GM18873 (cell line): ENCODE measurements at regions not wholly inside any gene's neighbourhood (a gene's known extent, or its start where the extent isn't known, plus 50 kb on each side); places are given as distances from the start of the nearest gene placed in this dataset.

Experiments used
- ATAC-seq: cut with Tn5 transposase; IDR thresholded peaks from one replicate; pipeline ENCODE4 v1.9.1; 2021; ENCODE audit warnings: mild to moderate bottlenecking, moderate library complexity, moderate number of reproducible peaks; ENCODE audit not compliant: unreplicated experiment, low FRiP score

DNA sequence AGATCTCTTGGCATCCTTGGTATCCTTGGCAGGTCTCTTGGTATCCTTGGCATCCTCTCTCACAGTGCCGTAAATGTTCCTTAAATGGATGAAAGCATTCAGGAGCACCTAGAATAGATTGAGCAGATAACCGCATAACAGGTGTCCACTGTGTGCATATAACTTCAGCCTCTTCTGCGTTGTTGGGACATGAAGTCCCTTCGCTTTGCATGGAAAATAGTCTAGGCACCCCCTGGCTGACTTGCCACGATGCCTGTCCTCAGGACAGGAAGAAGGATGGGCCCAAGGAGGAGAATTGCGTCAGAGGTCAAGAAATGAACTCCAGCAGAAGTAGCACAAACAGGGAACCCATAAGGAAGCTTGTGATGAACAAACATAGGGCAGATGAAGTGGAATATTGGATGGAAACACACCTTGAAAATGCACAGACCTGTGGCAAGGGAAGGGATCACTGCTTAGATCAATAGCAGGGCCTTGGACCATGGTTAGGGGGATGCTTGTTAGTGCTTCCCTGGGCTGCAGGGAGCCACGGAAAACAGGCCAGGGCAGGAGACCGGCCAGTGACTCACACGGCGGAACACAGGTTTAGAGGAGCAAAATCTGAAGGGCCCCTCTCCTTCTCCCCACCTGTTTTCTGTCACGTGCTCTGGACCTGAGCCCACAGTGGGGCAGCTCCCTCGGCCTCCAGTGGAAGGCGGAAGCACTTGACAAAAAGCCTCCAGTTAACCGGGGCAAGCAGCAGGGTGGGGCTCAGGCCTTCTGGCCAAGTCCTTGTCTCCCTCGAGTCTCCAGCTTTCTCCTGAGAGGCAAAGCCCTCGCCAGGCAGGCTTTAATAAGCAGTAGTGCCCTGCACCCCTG lies 99.2 kb upstream of the ASAP2 start:
- ATAC-seq, result no peak

GRCh38 chr2:9106338-9107167 lies 100.1 kb upstream of the ASAP2 start:
- no peak for ATAC-seq

DNA sequence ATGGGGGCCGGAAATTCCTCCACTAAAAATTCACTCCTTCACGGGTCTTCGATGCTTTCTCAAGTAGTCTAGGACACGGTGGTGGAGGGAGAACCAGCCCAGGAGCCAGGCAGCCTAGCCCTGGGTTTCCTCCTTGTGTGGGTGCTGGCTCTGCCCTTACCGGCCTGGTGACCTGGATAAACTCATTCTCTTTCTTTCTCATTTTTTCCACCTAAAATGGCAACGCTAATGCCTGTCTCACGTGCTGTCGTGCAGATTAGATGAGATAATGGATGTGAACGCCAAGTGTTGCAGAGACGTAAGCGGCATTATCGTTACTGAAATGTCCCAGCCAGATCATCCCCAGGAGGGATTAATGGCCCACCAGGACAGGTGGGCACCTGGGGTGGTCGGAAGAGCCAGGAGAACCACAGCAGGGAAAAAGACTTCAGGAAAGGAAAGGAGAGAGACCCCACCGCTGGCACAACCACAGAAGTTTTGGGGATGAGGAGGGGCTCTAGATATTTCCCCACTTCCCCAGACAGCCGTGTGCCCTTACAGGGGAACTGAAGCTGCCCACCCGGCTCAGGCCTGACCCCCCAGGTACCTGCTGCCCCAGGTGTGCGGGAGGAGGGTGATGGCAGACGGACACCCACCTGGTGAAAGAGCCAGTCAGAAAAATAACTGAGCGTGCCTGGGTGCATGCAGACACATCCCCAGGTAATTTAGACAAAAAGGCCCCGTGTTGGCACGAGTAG lies 100.8 kb upstream of the ASAP2 start:
- no peak for ATAC-seq

- no peak for ATAC-seq
These were observed 100.3 kb upstream of the MBOAT2 start for GRCh38 chr2:9103663-9104277.

- no peak for ATAC-seq
These were observed 99.6 kb upstream of the MBOAT2 start for GRCh38 chr2:9102861-9103662.

DNA sequence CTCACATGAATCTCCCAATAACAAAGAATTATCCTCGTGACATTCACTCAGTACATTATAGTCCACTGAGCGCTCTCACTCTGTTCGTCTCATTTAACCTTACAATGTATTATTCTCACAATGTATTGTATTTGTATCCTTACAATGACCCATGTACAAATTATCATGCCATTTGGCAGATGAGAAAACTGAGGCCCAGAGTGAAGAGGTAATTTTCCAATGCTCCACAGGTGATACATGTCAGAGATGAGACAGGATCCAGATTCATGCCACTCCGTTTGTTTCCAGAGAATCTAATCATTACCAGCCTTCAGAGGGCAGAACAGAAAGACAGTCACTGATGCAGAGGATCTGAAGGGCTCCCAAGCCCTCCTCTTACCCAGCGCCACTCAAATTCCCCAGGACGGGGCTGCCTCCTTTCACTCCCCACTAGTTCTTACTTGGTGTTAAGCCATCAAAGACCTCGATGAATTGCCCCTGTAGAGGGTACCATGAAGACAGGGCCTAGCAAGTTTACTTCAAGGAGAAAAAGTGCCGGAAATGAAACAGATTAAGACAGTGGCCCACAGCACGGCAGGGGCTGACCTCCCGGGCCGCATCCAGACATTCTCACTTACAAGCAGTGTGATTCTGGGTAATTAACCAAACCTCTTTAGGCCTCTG lies 98.4 kb upstream of the MBOAT2 start:
- no peak for ATAC-seq

DNA sequence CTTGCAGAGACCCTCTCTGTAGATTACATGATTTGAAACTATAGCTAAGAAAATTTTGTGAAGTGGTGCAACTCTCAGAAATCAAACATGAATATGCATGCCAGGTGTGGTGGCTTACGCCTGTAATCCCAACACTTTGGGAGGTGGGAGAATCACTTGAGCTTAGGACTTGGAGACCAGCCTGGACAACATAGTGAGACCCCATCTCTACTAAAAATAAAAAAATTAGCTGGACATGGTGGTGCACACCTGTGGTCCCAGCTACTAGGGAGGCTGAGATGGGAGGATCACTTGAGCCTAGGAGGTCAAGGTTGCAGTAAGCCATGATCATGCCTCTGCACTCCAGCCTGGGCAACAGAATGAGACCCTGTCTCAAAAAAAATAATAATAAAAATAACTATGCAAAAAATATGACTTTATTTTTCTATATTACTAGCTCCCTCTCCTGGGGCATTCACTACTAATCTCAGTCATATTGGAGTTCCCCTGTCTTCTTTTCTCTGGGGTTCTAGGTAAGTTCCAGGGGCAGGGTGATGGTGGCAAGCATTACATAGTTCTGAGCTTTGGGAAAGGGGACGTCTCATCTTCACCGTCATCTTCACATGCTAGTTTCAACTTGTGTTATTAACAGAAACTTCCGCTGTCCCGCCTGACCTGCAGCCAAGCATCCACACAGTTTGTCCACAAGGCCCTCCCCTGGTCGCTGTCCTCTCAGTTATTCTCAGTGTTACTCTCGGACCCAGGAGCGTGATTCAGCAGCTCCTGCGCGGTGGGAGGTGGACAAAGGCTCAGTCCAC lies 96.8 kb upstream of the MBOAT2 start:
- no peak for ATAC-seq

DNA sequence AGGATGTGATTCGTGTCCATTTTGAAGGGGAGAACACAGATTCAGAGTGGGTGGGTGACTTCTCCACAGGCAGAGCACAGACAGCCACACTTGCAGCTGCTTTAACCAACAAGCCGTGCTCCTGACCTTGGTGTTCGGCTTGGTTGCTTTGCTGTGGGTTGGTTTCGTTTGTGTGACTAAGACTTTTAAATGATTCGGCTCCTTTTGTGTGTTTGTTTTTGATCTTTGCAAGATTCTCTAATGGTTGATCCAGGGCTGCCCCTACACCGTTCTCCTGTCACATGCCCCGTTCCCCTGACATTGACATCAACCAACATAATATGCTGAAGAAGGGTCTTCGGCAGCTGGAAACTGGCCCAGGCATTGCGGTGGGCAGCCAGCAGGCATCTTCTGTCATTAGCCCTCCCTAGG lies 95.9 kb upstream of the MBOAT2 start:
- peak; percentile 50 for ATAC-seq

DNA sequence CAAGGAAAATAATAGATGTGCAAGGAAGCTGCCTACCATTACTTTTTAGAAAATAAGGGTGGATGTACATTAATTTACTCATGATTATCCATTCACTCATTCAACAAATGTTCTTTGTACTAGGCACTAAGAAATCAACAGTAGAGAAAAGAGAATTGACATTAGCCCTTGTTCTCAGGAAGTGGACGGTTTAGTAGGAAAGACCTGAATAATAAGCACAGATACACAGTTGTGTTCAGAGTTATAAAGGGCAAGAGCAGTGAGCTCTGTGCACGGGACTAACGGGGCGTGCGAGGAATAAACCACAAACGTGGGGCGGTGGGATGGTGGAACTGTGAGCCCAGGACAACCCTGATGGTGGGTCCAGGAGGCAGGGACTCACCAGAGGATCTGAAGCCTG lies 94.4 kb upstream of the MBOAT2 start:
- ATAC-seq, result no peak

DNA sequence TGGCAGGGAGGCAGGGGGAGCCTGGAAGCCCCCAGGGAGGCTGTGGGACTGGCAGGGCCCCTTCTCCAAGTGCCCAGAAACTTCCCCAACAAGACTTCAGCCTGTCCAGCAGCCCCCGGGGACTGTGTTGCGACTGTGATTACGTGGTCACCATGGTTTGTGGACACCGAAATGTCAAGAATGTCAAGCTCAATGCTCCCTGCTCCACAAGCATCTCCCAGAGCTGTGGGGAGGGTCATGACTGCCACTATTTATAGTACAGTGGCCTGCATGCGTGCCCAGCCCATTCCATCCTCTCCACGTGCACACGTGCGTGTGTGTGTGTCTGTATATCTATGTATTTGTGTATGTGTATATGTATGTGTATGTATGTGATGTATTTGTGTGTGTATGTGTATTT lies 93.8 kb upstream of the MBOAT2 start:
- ATAC-seq, result no peak

GRCh38 chr2:9096761-9097160 lies 93.3 kb upstream of the MBOAT2 start:
- ATAC-seq, result no peak

- no peak for ATAC-seq
These were observed 92.2 kb upstream of the MBOAT2 start for GRCh38 chr2:9095690-9096089.

DNA sequence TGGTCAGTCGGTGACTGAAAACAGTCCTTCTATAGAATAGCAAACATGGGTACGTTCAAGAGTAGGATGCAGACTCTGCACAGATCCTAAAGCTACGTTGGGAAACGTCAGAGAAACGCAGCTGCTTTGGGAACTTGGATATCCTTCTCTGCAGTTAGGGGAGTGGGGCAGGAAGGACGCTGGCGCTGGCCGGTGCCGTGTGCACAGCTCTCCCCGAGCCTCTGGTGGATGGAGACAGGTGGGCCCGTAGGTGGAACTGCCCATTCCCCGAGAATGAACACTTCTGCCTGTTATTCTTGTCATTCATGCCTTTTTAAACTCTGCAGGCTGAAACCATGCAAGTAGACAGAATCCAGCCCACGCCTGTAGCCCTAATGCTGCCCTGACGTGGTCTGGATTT lies 91.7 kb upstream of the MBOAT2 start:
- no peak for ATAC-seq

- ATAC-seq, result no peak
These were observed 90.6 kb upstream of the MBOAT2 start for GRCh38 chr2:9094117-9094516.

GRCh38 chr2:9093324-9093723 lies 89.8 kb upstream of the MBOAT2 start:
- no peak for ATAC-seq

- ATAC-seq, result peak; percentile 92
These were observed 89.1 kb upstream of the MBOAT2 start for GRCh38 chr2:9092383-9093282.

DNA sequence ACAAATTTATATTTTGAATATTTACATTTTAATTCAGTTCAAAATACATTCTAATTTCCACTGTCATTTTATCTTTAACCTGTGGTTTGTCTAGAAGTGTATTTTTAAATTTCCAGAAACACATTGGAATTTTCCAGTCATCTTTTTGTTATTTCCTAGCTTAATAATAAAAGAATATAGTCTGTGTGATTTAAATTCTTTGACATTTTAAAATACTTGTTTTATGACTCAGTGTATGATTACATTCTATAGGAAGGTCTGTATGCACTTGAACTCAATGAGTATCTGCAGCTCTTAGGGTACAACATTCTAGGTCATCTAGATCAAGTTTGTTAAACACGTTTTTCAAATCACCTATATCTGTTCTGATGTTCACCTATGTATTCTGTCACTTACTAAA lies 88.3 kb upstream of the MBOAT2 start:
- no peak for ATAC-seq
